Fibroblast of villous mesenchyme (primary cell): ENCODE measurements at regions not wholly inside any gene's neighbourhood (a gene's known extent, or its start where the extent isn't known, plus 50 kb on each side); places are given as distances from the start of the nearest gene placed in this dataset.

Source experiments
- DNase-seq: peaks from one replicate; pipeline ENCODE4 v3.0.0-alpha.2; 2010; ENCODE audit warnings: low read depth
- H3K4me3 ChIP-seq: 2 replicates; pipeline ENCODE4 v1.5.1; 2011; ENCODE audit warnings: low read depth, mild to moderate bottlenecking, low read length
- CTCF ChIP-seq: IDR thresholded peaks from 2 replicates; pipeline ENCODE4 v1.5.1; 2012; ENCODE audit warnings: low read depth, mild to moderate bottlenecking, low read length; ENCODE audit not compliant: insufficient read depth

- no peak overlapping the region for H3K4me3 ChIP-seq
- TF ChIP-seq CTCF = peak; percentile 23
- DNase-seq = peak; percentile 0
Measured at GRCh38 chr3:22089284-22089683, 338.3 kb upstream of the ZNF385D start.

GRCh38 chr3:22091329-22091728 is 340.3 kb upstream of the ZNF385D start:
- H3K4me3 ChIP-seq = no peak overlapping the region
- DNase-seq = no peak
- TF ChIP-seq CTCF = no peak

- TF ChIP-seq CTCF = no peak
- DNase-seq = no peak
- H3K4me3 ChIP-seq = no peak overlapping the region
Measured at GRCh38 chr3:22098021-22098420, 347.0 kb upstream of the ZNF385D start.

- DNase-seq = no peak
- no peak overlapping the region for H3K4me3 ChIP-seq
- TF ChIP-seq CTCF = no peak
Measured at GRCh38 chr3:22101351-22101750, 350.3 kb upstream of the ZNF385D start.

GRCh38 chr3:22101811-22102210 is 350.8 kb upstream of the ZNF385D start:
- no peak overlapping the region for H3K4me3 ChIP-seq
- no peak for DNase-seq
- TF ChIP-seq CTCF = no peak

- no peak for TF ChIP-seq CTCF
- H3K4me3 ChIP-seq = no peak overlapping the region
- DNase-seq = no peak
Measured at GRCh38 chr3:22103423-22103822, 352.4 kb upstream of the ZNF385D start.

- no peak for TF ChIP-seq CTCF
- no peak for DNase-seq
- no peak overlapping the region for H3K4me3 ChIP-seq
Measured at GRCh38 chr3:22106213-22106896, 355.3 kb upstream of the ZNF385D start.
